ENCODE measurements at regions not wholly inside any gene's neighbourhood (a gene's known extent, or its start where the extent isn't known, plus 50 kb on each side); places are given as distances from the start of the nearest gene placed in this dataset.

DNA sequence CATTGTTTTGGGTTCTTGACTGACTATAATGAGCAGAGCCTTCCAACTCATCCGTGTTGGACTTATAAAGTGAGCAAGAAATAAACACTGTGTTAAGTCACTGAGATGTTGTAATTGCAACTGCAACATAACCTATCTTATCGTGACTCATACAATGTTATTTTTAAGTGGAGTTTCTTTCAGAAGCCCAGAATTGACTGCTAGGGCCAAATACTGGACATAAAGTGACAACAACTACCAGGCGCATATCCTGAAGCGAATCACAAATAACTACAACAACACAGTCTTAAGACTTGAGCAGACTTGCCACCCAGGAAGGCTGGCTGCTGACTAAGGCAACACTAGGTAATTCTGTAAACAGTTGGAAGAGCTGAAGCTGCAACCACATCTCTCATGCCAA is 326.6 kb downstream of the COL12A1 start:
- H3K27ac ChIP-seq: no peak overlapping the region
- TF ChIP-seq, protein P1, sequence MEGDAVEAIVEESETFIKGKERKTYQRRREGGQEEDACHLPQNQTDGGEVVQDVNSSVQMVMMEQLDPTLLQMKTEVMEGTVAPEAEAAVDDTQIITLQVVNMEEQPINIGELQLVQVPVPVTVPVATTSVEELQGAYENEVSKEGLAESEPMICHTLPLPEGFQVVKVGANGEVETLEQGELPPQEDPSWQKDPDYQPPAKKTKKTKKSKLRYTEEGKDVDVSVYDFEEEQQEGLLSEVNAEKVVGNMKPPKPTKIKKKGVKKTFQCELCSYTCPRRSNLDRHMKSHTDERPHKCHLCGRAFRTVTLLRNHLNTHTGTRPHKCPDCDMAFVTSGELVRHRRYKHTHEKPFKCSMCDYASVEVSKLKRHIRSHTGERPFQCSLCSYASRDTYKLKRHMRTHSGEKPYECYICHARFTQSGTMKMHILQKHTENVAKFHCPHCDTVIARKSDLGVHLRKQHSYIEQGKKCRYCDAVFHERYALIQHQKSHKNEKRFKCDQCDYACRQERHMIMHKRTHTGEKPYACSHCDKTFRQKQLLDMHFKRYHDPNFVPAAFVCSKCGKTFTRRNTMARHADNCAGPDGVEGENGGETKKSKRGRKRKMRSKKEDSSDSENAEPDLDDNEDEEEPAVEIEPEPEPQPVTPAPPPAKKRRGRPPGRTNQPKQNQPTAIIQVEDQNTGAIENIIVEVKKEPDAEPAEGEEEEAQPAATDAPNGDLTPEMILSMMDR (conservative IDR thresholded peaks at IDR 0.05): no peak
- no peak for TF ChIP-seq ZFX (IDR thresholded peaks at IDR 0.05)

DNA sequence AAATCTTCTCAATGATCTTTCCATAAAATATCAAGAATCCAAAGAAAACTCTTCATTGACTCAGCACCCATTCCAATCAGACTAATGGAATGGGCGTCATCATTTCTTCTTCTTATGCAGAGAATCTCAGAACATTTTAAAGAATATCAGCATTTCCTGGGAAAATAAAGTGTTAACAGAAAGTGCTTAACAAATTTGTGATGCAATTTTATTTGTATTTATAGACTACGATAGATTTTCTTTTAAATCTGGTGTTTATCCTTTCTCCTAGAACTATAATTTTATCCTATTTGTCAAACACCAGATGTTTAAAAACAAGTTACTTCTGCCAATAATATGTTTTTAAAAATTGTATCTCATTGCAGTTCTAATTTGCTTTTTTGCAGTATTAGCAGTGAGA is 330.7 kb downstream of the COL12A1 start:
- no peak for TF ChIP-seq ZFX (IDR thresholded peaks at IDR 0.05)
- TF ChIP-seq, protein P1 (conservative IDR thresholded peaks at IDR 0.05): no peak

DNA sequence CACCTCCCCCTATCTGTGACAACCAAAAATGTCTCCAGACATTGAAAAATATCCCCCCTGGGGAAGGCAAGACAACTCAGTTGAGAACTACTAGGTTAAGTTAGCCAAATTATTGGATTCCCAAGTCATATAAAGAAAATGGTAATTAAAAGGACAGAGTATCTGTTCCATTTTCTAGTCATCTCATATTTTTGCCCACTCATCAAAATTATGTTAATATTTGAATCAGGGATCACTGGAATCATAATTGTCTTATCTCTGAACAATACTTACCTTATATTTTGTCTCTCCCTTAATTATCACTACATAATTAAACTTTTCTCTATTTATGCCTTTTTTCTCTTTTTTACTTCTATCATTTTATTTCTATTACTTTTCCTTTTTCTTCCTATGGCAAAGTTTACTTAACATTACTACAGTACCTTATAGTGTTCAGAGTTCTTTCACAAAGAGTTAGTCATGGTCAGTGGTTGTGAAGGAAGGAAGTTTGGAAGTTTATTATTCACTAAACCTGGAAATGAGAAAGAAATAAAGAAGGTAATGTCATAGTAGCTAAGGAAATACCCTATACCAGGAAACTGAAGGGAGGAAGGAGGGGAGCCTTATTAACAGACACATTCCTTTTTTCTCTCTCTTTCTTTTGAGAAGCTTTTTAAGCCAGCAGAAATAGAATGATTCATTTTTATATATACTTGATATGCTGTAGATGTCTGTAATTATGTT is 332.9 kb downstream of the COL12A1 start:
- H3K27ac ChIP-seq: no peak overlapping the region
- TF ChIP-seq, protein P1 (conservative IDR thresholded peaks at IDR 0.05): no peak
- TF ChIP-seq ZFX (IDR thresholded peaks at IDR 0.05): no peak

More for the DNA sequence above, 330.7 kb downstream of the COL12A1 start:
- H3K27ac ChIP-seq: no peak overlapping the region

DNA sequence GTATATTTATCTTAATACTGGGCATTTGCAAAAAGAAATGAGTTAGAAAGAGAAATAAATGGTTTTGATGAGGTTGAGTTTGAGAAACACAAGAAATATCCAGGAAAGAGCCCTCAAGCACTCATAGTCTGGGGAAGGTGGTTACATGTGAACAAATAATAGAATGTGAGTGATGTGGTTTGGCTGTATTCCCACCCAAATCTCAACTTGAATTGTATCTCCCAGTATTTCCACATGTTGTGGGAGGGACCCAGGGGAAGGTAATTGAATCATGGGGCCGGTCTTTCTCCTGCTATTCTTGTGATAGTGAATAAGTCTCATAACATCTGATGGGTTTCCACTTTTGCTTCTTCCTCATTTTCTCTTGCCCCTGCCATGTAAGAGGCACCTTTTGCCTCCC is 334.1 kb downstream of the COL12A1 start:
- TF ChIP-seq, protein P1 (conservative IDR thresholded peaks at IDR 0.05): no peak
- TF ChIP-seq ZFX (IDR thresholded peaks at IDR 0.05): no peak
- no peak overlapping the region for H3K27ac ChIP-seq

DNA sequence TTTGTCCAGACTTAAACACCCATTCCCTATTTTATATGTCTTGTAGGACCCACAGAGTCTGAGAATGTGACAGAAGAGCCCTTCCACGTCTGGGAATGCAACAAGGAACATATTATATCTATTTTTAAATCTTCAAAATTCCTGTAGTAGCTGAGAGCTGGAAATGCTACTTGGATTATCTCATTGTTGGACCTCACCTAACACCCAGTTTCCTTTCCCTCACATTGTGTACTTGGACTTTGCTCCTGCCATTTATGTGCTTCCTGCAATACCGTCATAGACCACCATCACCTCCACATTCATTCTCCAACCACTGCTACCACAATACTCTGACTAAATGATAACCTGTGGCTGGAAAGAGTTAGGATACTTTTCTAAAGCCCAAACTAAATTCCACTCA is 335.4 kb downstream of the COL12A1 start:
- H3K27ac ChIP-seq: no peak overlapping the region
- TF ChIP-seq, protein P1 (conservative IDR thresholded peaks at IDR 0.05): no peak
- TF ChIP-seq ZFX (IDR thresholded peaks at IDR 0.05): no peak

DNA sequence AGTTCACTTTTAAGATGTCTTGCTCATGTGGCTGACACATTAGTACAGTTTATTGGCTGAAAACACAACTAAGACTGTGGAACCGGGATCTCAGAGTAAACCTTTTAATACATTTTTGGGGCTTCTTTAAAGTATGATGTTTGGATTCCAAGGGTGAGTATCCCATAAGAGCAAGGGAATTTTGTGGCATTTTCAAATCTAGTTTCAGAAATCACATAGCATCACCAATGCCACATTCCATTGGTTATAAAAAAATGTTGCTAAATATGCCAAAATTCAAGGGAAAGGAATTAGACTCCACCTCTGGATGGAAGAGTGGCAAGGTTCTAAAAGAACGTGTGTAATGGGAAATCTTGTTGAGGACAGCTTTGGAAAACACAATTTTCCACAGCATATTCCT is 338.6 kb downstream of the COL12A1 start:
- TF ChIP-seq, protein P1 (conservative IDR thresholded peaks at IDR 0.05): no peak
- TF ChIP-seq ZFX (IDR thresholded peaks at IDR 0.05): no peak
- no peak overlapping the region for H3K27ac ChIP-seq

DNA sequence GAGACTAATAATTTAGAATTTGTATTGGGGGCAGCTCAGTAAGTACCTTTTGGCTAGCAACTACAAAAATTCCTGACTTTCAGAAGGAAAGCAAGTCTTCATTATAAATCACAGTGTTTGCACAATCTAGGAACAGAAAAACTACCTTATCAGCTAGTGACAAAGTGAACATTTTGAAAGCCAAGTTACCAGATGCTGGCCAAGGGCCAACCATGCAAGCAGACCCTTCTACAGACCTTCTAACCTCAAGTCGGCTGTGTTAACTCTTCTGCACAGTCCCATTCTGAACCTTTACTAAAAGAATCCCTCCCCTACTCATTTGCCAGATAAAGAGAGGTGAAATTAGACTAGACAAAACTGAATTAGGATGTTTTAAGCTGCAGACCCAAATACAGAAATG is 341.9 kb downstream of the COL12A1 start:
- H3K27ac ChIP-seq: no peak overlapping the region
- TF ChIP-seq, protein P1 (conservative IDR thresholded peaks at IDR 0.05): no peak
- no peak for TF ChIP-seq ZFX (IDR thresholded peaks at IDR 0.05)
